ENCODE measurements at regions not wholly inside any gene's neighbourhood (a gene's known extent, or its start where the extent isn't known, plus 50 kb on each side); places are given as distances from the start of the nearest gene placed in this dataset.
A peak's percentile ranks its signal among the peaks of the same experiment; 100 is the strongest.

- no peak for DNase-seq
- Mint-ChIP-seq H3K27ac (no peak overlapping the region), H3K4me3 (no peak overlapping the region), H3K36me3 (ENCODE audit: low read depth) (no peaks in the 10 kb centered on the region), H3K4me1 (peaks cover 36% of the 10 kb centered on the region), H3K9me3 (no peaks in the 10 kb centered on the region), H3K27me3 (ENCODE audit: low read depth, poor library complexity) (no peaks in the 10 kb centered on the region)
- no peak for TF ChIP-seq CTCF (IDR thresholded peaks at IDR 0.05)
These were observed 1040.9 kb downstream of the AGBL1 start for GRCh38 chr15:87120555-87120954.

GRCh38 chr15:87118846-87119245, 1039.2 kb downstream of the AGBL1 start:
- peak overlapping the region; percentile 41 for H3K27ac Mint-ChIP-seq

GRCh38 chr15:87118435-87118834, 1038.8 kb downstream of the AGBL1 start:
- Mint-ChIP-seq H3K27me3 (ENCODE audit: low read depth, poor library complexity) (no peaks in the 10 kb centered on the region), H3K4me1 (peaks cover 36% of the 10 kb centered on the region), H3K27ac (peak overlapping the region; percentile 76), H3K9me3 (peaks cover 4% of the 10 kb centered on the region), H3K36me3 (ENCODE audit: low read depth) (no peaks in the 10 kb centered on the region), H3K4me3 (no peak overlapping the region)
- no peak for TF ChIP-seq CTCF (IDR thresholded peaks at IDR 0.05)
- DNase-seq = peak; percentile 13

More at GRCh38 chr15:87118846-87119245, 1039.2 kb downstream of the AGBL1 start:
- Mint-ChIP-seq H3K9me3 (peaks cover under 1% of the 10 kb centered on the region), H3K4me1 (peaks cover 36% of the 10 kb centered on the region), H3K27me3 (ENCODE audit: low read depth, poor library complexity) (no peaks in the 10 kb centered on the region), H3K4me3 (no peak overlapping the region), H3K36me3 (ENCODE audit: low read depth) (no peaks in the 10 kb centered on the region)
- DNase-seq = no peak
- TF ChIP-seq CTCF (IDR thresholded peaks at IDR 0.05) = no peak

- Mint-ChIP-seq H3K36me3 (ENCODE audit: low read depth) (no peaks in the 10 kb centered on the region), H3K27me3 (ENCODE audit: low read depth, poor library complexity) (no peaks in the 10 kb centered on the region), H3K4me1 (peaks cover 36% of the 10 kb centered on the region), H3K9me3 (peaks cover 16% of the 10 kb centered on the region), H3K4me3 (no peak overlapping the region), H3K27ac (no peak overlapping the region)
- no peak for TF ChIP-seq CTCF (IDR thresholded peaks at IDR 0.05)
- DNase-seq = no peak
These were observed 1036.1 kb downstream of the AGBL1 start for GRCh38 chr15:87115795-87116194.

GRCh38 chr15:87099916-87100315, 1020.2 kb downstream of the AGBL1 start:
- Mint-ChIP-seq H3K36me3 (ENCODE audit: low read depth) (peaks cover 1% of the 10 kb centered on the region), H3K4me1 (peaks cover 11% of the 10 kb centered on the region), H3K4me3 (no peak overlapping the region), H3K9me3 (peaks cover 31% of the 10 kb centered on the region), H3K27me3 (ENCODE audit: low read depth, poor library complexity) (no peaks in the 10 kb centered on the region), H3K27ac (peak overlapping the region; percentile 51)
- no peak for DNase-seq
- TF ChIP-seq CTCF (IDR thresholded peaks at IDR 0.05) = no peak

- no peaks in the 10 kb centered on the region for H3K27me3 Mint-ChIP-seq (ENCODE audit: low read depth, poor library complexity)
- TF ChIP-seq CTCF (IDR thresholded peaks at IDR 0.05) = no peak
- H3K4me3 Mint-ChIP-seq = no peak overlapping the region
- H3K27ac Mint-ChIP-seq = no peak overlapping the region
- no peak for DNase-seq
- no peaks in the 10 kb centered on the region for H3K36me3 Mint-ChIP-seq (ENCODE audit: low read depth)
- H3K4me1 Mint-ChIP-seq = no peaks in the 10 kb centered on the region
- H3K9me3 Mint-ChIP-seq = no peaks in the 10 kb centered on the region
These were observed 1009.9 kb downstream of the AGBL1 start for GRCh38 chr15:87089551-87089950.

All from nephron progenitor cell (in vitro differentiated cells).